ENCODE measurements at regions not wholly inside any gene's neighbourhood (a gene's known extent, or its start where the extent isn't known, plus 50 kb on each side); places are given as distances from the start of the nearest gene placed in this dataset.

- no peak for ATAC-seq
- TF ChIP-seq ESRRG (CRISPR knock-in tag; IDR thresholded peaks at IDR 0.05), result no peak
- no peak for TF ChIP-seq POU6F1 (CRISPR knock-in tag; IDR thresholded peaks at IDR 0.05; ENCODE audit: borderline replicate concordance, low read depth)
- TF ChIP-seq BACH2 (CRISPR knock-in tag; IDR thresholded peaks at IDR 0.05; ENCODE audit: borderline replicate concordance), result no peak
- no peak for TF ChIP-seq TCF4 (CRISPR knock-in tag; IDR thresholded peaks at IDR 0.05; ENCODE audit: borderline replicate concordance)
- no peak for TF ChIP-seq GLIS3 (CRISPR knock-in tag; IDR thresholded peaks at IDR 0.05)
- no peak for TF ChIP-seq ARNTL (CRISPR knock-in tag; IDR thresholded peaks at IDR 0.05; ENCODE audit: borderline replicate concordance, low read depth)
- TF ChIP-seq ZFP30 (CRISPR knock-in tag; IDR thresholded peaks at IDR 0.05), result no peak
- TF ChIP-seq ZNF8 (CRISPR knock-in tag; IDR thresholded peaks at IDR 0.05), result no peak
- TF ChIP-seq ISL1 (CRISPR knock-in tag; IDR thresholded peaks at IDR 0.05), result no peak
- no peak for TF ChIP-seq OSR1 (CRISPR knock-in tag; IDR thresholded peaks at IDR 0.05)
- TF ChIP-seq, protein P1, sequence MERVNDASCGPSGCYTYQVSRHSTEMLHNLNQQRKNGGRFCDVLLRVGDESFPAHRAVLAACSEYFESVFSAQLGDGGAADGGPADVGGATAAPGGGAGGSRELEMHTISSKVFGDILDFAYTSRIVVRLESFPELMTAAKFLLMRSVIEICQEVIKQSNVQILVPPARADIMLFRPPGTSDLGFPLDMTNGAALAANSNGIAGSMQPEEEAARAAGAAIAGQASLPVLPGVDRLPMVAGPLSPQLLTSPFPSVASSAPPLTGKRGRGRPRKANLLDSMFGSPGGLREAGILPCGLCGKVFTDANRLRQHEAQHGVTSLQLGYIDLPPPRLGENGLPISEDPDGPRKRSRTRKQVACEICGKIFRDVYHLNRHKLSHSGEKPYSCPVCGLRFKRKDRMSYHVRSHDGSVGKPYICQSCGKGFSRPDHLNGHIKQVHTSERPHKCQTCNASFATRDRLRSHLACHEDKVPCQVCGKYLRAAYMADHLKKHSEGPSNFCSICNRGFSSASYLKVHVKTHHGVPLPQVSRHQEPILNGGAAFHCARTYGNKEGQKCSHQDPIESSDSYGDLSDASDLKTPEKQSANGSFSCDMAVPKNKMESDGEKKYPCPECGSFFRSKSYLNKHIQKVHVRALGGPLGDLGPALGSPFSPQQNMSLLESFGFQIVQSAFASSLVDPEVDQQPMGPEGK (CRISPR knock-in tag; IDR thresholded peaks at IDR 0.05; ENCODE audit: borderline replicate concordance), result no peak
- no peak for TF ChIP-seq PPARA (CRISPR knock-in tag; IDR thresholded peaks at IDR 0.05; ENCODE audit: borderline replicate concordance)
Observed at GRCh38 chr17:37842401-37842800, 81.8 kb upstream of the TBC1D3K start.

DNA sequence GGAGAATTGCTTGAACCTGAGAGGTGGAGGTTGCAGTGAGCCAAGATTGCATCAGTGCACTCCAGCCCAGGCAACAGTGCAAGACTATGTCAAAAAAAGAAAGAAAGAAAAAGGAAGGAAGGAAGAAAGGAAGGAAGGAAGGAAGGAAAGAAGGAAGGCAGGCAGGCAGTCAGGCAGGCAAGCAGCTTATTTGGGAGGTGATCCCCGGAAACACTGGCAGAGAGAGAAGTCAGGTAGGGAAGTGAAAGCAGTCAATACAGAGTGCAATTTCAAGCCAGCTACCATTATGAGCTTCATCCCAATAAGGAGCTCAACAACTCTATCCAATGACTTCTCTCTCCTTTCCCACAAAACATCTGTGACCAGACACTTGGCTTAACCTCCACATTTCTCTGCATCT is 83.0 kb upstream of the TBC1D3K start:
- TF ChIP-seq RARB (CRISPR knock-in tag; IDR thresholded peaks at IDR 0.05) (no peak), CSRNP3 (CRISPR knock-in tag; IDR thresholded peaks at IDR 0.05) (no peak), CREB5 (CRISPR knock-in tag; IDR thresholded peaks at IDR 0.05; ENCODE audit: low read depth) (no peak), ZFP30 (CRISPR knock-in tag; IDR thresholded peaks at IDR 0.05) (no peak), SNAI2 (CRISPR knock-in tag; IDR thresholded peaks at IDR 0.05) (no peak), OSR1 (CRISPR knock-in tag; IDR thresholded peaks at IDR 0.05) (no peak), ZNF8 (CRISPR knock-in tag; IDR thresholded peaks at IDR 0.05) (no peak)
- TF ChIP-seq, protein P1 (CRISPR knock-in tag; IDR thresholded peaks at IDR 0.05; ENCODE audit: borderline replicate concordance), result no peak
- no peak for ATAC-seq

- no peak for ATAC-seq
- TF ChIP-seq ISL1 (CRISPR knock-in tag; IDR thresholded peaks at IDR 0.05) (no peak), ZFP3 (CRISPR knock-in tag; IDR thresholded peaks at IDR 0.05) (no peak), ZC3H10 (CRISPR knock-in tag; IDR thresholded peaks at IDR 0.05) (no peak), OSR1 (CRISPR knock-in tag; IDR thresholded peaks at IDR 0.05) (no peak), ARNTL (CRISPR knock-in tag; IDR thresholded peaks at IDR 0.05; ENCODE audit: borderline replicate concordance, low read depth) (no peak), TOX (CRISPR knock-in tag; IDR thresholded peaks at IDR 0.05; ENCODE audit: borderline replicate concordance) (no peak)
- TF ChIP-seq, protein P2, sequence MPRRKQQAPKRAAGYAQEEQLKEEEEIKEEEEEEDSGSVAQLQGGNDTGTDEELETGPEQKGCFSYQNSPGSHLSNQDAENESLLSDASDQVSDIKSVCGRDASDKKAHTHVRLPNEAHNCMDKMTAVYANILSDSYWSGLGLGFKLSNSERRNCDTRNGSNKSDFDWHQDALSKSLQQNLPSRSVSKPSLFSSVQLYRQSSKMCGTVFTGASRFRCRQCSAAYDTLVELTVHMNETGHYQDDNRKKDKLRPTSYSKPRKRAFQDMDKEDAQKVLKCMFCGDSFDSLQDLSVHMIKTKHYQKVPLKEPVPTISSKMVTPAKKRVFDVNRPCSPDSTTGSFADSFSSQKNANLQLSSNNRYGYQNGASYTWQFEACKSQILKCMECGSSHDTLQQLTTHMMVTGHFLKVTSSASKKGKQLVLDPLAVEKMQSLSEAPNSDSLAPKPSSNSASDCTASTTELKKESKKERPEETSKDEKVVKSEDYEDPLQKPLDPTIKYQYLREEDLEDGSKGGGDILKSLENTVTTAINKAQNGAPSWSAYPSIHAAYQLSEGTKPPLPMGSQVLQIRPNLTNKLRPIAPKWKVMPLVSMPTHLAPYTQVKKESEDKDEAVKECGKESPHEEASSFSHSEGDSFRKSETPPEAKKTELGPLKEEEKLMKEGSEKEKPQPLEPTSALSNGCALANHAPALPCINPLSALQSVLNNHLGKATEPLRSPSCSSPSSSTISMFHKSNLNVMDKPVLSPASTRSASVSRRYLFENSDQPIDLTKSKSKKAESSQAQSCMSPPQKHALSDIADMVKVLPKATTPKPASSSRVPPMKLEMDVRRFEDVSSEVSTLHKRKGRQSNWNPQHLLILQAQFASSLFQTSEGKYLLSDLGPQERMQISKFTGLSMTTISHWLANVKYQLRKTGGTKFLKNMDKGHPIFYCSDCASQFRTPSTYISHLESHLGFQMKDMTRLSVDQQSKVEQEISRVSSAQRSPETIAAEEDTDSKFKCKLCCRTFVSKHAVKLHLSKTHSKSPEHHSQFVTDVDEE (CRISPR knock-in tag; IDR thresholded peaks at IDR 0.05), result no peak
Observed at GRCh38 chr17:37840576-37840975, 83.6 kb upstream of the TBC1D3K start.
